Endothelial cell of umbilical vein (primary cell): ENCODE measurements at regions not wholly inside any gene's neighbourhood (a gene's known extent, or its start where the extent isn't known, plus 50 kb on each side); places are given as distances from the start of the nearest gene placed in this dataset.

Experiments used
- BruUV-seq: library from RNA; stranded (reverse); fragments of 400-500 nt; replicated peaks from 2 replicates; lab custom pipeline; 2021; lab: Mats Ljungman, UMichigan
- CTCF ChIA-PET: fragments of 300-600, 350-600 bp; sonication (Branson Sonifier 250); formaldehyde crosslinking; loops from one replicate; lab custom pipeline; 2021; ENCODE audit warnings: antibody characterized with exemption, inconsistent platforms; lab: Charles Lee
- POLR2A ChIA-PET: fragments of 300-600, 350-600 bp; sonication (Branson Sonifier 250); formaldehyde crosslinking; loops from one replicate; lab custom pipeline; 2021; ENCODE audit warnings: antibody characterized with exemption, inconsistent platforms; lab: Charles Lee
- DNase-seq: peaks from one replicate; pipeline ENCODE4 v3.0.0-alpha.2; 2011; ENCODE audit warnings: low read depth, low spot score
- FAIRE-seq: peaks from 2 replicates; lab custom pipeline; 2011; peaks lifted over from hg19 to GRCh38; lab: Jason Lieb, UNC
- H2AFZ ChIP-seq: 2 replicates; pipeline ENCODE4 v1.6.0; 2012; ENCODE audit warnings: low read depth, low read length, control low read depth, inconsistent platforms
- H3K27ac ChIP-seq: 2 replicates; pipeline ENCODE4 v1.5.1; 2011; ENCODE audit warnings: low read depth, mild to moderate bottlenecking, control low read depth, low read length, moderate library complexity; ENCODE audit not compliant: insufficient read depth
- H3K27me3 ChIP-seq, 2 experiments: 2 replicates each; pipeline versions ENCODE4 v1.6.0 to v1.6.1; 2011; ENCODE audit warnings: low read length in 2 of 2, mixed read lengths in 1 of 2; ENCODE audit not compliant: control insufficient read depth in 2 of 2, insufficient read depth in 2 of 2
- H3K36me3 ChIP-seq, 2 experiments: 2 replicates in 1 of 2; 3 replicates in 1 of 2; pipeline ENCODE4 v1.5.1; 2011; ENCODE audit warnings: low read length in 2 of 2, mild to moderate bottlenecking in 1 of 2, moderate library complexity in 1 of 2; ENCODE audit not compliant: control insufficient read depth in 2 of 2, insufficient read depth in 2 of 2; ENCODE audit errors: extremely low read depth in 1 of 2
- H3K4me1 ChIP-seq: 3 replicates; pipeline ENCODE4 v1.5.1; 2011; ENCODE audit warnings: mild to moderate bottlenecking, low read length; ENCODE audit not compliant: control insufficient read depth, insufficient read depth; ENCODE audit errors: extremely low read depth
- H3K4me2 ChIP-seq: 2 replicates; pipeline ENCODE4 v1.6.1; 2011; ENCODE audit warnings: low read length, control low read depth, mixed read lengths; ENCODE audit not compliant: insufficient read depth
- H3K4me3 ChIP-seq, 3 experiments: fragments of 200-600 bp in 1 of 3; sonication (generic), shearing (Covaris generic) in 1 of 3; replicated peaks in 1 of 3; 2 replicates each; pipeline ENCODE4 v1.5.1; 2011 to 2016; ENCODE audit warnings: control low read depth in 3 of 3, low read length in 3 of 3, mild to moderate bottlenecking in 2 of 3, inconsistent platforms in 1 of 3, low read depth in 1 of 3, moderate library complexity in 1 of 3; ENCODE audit not compliant: insufficient read depth in 1 of 3
- H3K79me2 ChIP-seq: 2 replicates; pipeline ENCODE4 v1.6.0; 2012; ENCODE audit warnings: low read length, inconsistent platforms; ENCODE audit not compliant: control insufficient read depth, insufficient read depth
- H3K9ac ChIP-seq: replicated peaks from 2 replicates; pipeline ENCODE3; 2011; ENCODE audit warnings: low read length, control low read depth; ENCODE audit not compliant: insufficient read depth; ENCODE audit errors: extremely low read depth
- H3K9me1 ChIP-seq: replicated peaks from 3 replicates; pipeline ENCODE4 v1.6.0; 2011; ENCODE audit warnings: mild to moderate bottlenecking, low read length; ENCODE audit not compliant: control insufficient read depth, insufficient read depth; ENCODE audit errors: extremely low read depth
- H3K9me3 ChIP-seq: replicated peaks from 2 replicates; pipeline ENCODE4 v1.5.1; 2012; ENCODE audit warnings: low read length, inconsistent platforms; ENCODE audit not compliant: control insufficient read depth, insufficient read depth
- H4K20me1 ChIP-seq: replicated peaks from 2 replicates; pipeline ENCODE3; 2011; ENCODE audit warnings: mild to moderate bottlenecking, low read length; ENCODE audit not compliant: control insufficient read depth, insufficient read depth; ENCODE audit errors: extremely low read depth
- CTCF ChIP-seq, 2 donors: IDR thresholded peaks; 1 replicate in 1 of 2; 2 replicates in 1 of 2; pipeline ENCODE4 v1.5.1; 2011; ENCODE audit warnings: low read length in 2 of 2, mild to moderate bottlenecking in 2 of 2, moderate library complexity in 2 of 2, control low read depth in 1 of 2, inconsistent platforms in 1 of 2, low read depth in 1 of 2; ENCODE audit not compliant: insufficient read depth in 1 of 2; ENCODE audit errors: extremely low read depth in 1 of 2
- EZH2 ChIP-seq: IDR thresholded peaks from 2 replicates; pipeline ENCODE4 v1.6.1; 2012; ENCODE audit warnings: borderline replicate concordance, low read depth, mild to moderate bottlenecking, moderate library complexity, low read length, inconsistent platforms; ENCODE audit not compliant: severe bottlenecking
- FOS ChIP-seq: IDR thresholded peaks from 2 replicates; pipeline ENCODE4 v1.6.1; 2011; ENCODE audit warnings: mild to moderate bottlenecking, low read length, moderate library complexity, borderline replicate concordance; ENCODE audit not compliant: insufficient read depth
- GATA2 ChIP-seq: IDR thresholded peaks from 2 replicates; pipeline ENCODE4 v1.7.0; 2011; ENCODE audit warnings: low read depth, mild to moderate bottlenecking, moderate library complexity, mixed read lengths, low read length; ENCODE audit not compliant: insufficient read length, insufficient read depth
- JUN ChIP-seq: IDR thresholded peaks from 2 replicates; pipeline ENCODE4 v1.6.1; 2011; ENCODE audit warnings: borderline replicate concordance, low read depth; ENCODE audit not compliant: insufficient read length, insufficient read depth
- MAX ChIP-seq: IDR thresholded peaks from 2 replicates; pipeline ENCODE4 v1.6.1; 2011; ENCODE audit not compliant: insufficient read depth, insufficient read length
- MYC ChIP-seq: IDR thresholded peaks from one replicate; pipeline ENCODE4 v1.6.1; 2011; ENCODE audit warnings: mild to moderate bottlenecking, low read depth, low read length
- POLR2A ChIP-seq: IDR thresholded peaks from 2 replicates; pipeline ENCODE4 v1.6.1; 2012; ENCODE audit warnings: low read depth, mild to moderate bottlenecking, control low read depth, low read length
- POLR2AphosphoS5 ChIP-seq: IDR thresholded peaks from 2 replicates; pipeline ENCODE4 v1.6.1; 2012; ENCODE audit warnings: low read depth, mild to moderate bottlenecking, control low read depth, low read length, moderate library complexity; ENCODE audit not compliant: insufficient read depth
- dilution Hi-C: fragments of 300-500 bp; cut with MboI; formaldehyde crosslinking; loops from one replicate; pipeline ENCODE4 v1.15.0; 2019; ENCODE audit warnings: low sequenced_read_pairs; ENCODE audit not compliant: extremely low pct_ligation_motif_present
- intact Hi-C: fragments of 100-400 bp; cut with micrococcal nuclease; formaldehyde crosslinking; loops from one replicate; pipeline ENCODE4 v1.10.0; 2022

- intact Hi-C loops: no loop called here
- CTCF ChIA-PET: no interaction called here
- Histone ChIP-seq H3K9me1 (no peaks in the 10 kb centered on the region), H2AFZ (no peak overlapping the region), H3K9ac (no peak overlapping the region), H4K20me1 (no peaks in the 10 kb centered on the region), H3K79me2 (no peaks in the 10 kb centered on the region), H3K27ac (no peak overlapping the region), H3K9me3 (peaks cover 2% of the 10 kb centered on the region), H3K36me3 (no peaks in the 10 kb centered on the region), H3K4me3 (no peak overlapping the region), H3K4me1 (no peaks in the 10 kb centered on the region), H3K4me2 (no peak overlapping the region), H3K27me3 (no peaks in the 10 kb centered on the region)
- POLR2A ChIA-PET: no interaction called here
- DNase-seq (no peak), FAIRE-seq (no peak)
- TF ChIP-seq POLR2A (no peak), POLR2AphosphoS5 (no peak), EZH2 (no peak), JUN (no peak), MYC (no peak), FOS (no peak), MAX (no peak), GATA2 (no peak), CTCF (IDR thresholded peaks at IDR 0.05; ENCODE audit: extremely low read depth in 1 of 2, insufficient read depth in 1 of 2, low read depth in 1 of 2, low read length in 2 of 2) (no peak)
- no TSS peak for BruUV-seq
- dilution Hi-C loops: no loop called here
Measured at GRCh38 chr4:175307326-175307725, 389.2 kb downstream of the ADAM29 start.
